Ishikawa (cell line): ENCODE measurements at regions not wholly inside any gene's neighbourhood (a gene's known extent, or its start where the extent isn't known, plus 50 kb on each side); places are given as distances from the start of the nearest gene placed in this dataset.

Experiments
- CEBPB ChIP-seq: IDR thresholded peaks from 2 replicates; pipeline ENCODE4 v1.6.1; 2012
- CREB1 ChIP-seq: IDR thresholded peaks from 2 replicates; pipeline ENCODE4 v1.6.1; 2012; ENCODE audit warnings: low read depth
- EGR1 ChIP-seq: IDR thresholded peaks from 2 replicates; pipeline ENCODE4 v1.6.1; 2012
- EP300 ChIP-seq: IDR thresholded peaks from 2 replicates; pipeline ENCODE4 v1.6.1; 2012; ENCODE audit warnings: borderline replicate concordance
- FOXM1 ChIP-seq: IDR thresholded peaks from 2 replicates; pipeline ENCODE4 v1.6.1; 2012; ENCODE audit warnings: low read depth, borderline replicate concordance
- NFIC ChIP-seq: IDR thresholded peaks from 2 replicates; pipeline ENCODE4 v1.6.1; 2012
- RAD21 ChIP-seq: IDR thresholded peaks from 2 replicates; pipeline ENCODE4 v1.6.1; 2012; ENCODE audit warnings: low read depth
- TAF1 ChIP-seq: IDR thresholded peaks from 2 replicates; pipeline ENCODE4 v1.6.1; 2012; ENCODE audit warnings: low read depth, mild to moderate bottlenecking
- TCF12 ChIP-seq: IDR thresholded peaks from 2 replicates; pipeline ENCODE4 v1.6.1; 2012; ENCODE audit warnings: low read depth
- TEAD4 ChIP-seq: IDR thresholded peaks from 2 replicates; pipeline ENCODE4 v1.6.1; 2012
- USF1 ChIP-seq: IDR thresholded peaks from 2 replicates; pipeline ENCODE4 v1.6.1; 2012
- YY1 ChIP-seq: IDR thresholded peaks from 2 replicates; pipeline ENCODE4 v1.6.1; 2012; ENCODE audit warnings: low read depth
- ZBTB7A ChIP-seq: IDR thresholded peaks from 2 replicates; pipeline ENCODE4 v1.6.1; 2012; ENCODE audit warnings: low read depth
- TF ChIP-seq, protein P1 (sequence below): IDR thresholded peaks from 2 replicates; pipeline ENCODE4 v1.6.1; 2012
- TF ChIP-seq, protein P2 (sequence below): IDR thresholded peaks from 2 replicates; pipeline ENCODE4 v1.6.1; 2012; ENCODE audit warnings: low read depth, mild to moderate bottlenecking

GRCh38 chr22:48528221-48528915, 1299.3 kb downstream of the BRD1 start:
- no peak for TF ChIP-seq FOXM1

DNA sequence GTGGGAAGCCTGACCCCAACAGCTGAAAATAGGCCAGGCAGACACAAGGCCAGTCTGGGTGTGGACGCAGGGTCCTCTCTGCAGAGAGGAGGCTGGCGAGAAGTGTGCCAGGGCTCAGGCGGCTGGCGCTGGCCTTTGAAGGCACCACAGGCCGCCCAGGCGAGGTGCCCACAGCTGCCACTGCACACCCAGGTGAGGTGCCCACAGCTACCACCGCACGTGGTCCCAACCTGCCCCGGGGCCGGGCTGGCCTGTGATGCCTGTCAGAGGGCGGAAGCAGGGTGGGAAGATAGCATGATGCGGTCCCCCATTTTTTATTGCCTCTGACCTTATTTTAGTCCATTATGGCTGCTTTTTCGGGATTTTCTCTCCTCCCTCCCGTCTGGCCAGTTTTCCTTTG, 1303.9 kb downstream of the BRD1 start:
- TF ChIP-seq CEBPB (no peak), EGR1 (no peak), EP300 (no peak), RAD21 (no peak), ZBTB7A (no peak), TAF1 (no peak), TEAD4 (no peak), YY1 (no peak), TCF12 (no peak), FOXM1 (no peak), USF1 (no peak), CREB1 (no peak), NFIC (no peak)
- TF ChIP-seq, protein P1, sequence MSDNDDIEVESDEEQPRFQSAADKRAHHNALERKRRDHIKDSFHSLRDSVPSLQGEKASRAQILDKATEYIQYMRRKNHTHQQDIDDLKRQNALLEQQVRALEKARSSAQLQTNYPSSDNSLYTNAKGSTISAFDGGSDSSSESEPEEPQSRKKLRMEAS: no peak
- TF ChIP-seq, protein P2, sequence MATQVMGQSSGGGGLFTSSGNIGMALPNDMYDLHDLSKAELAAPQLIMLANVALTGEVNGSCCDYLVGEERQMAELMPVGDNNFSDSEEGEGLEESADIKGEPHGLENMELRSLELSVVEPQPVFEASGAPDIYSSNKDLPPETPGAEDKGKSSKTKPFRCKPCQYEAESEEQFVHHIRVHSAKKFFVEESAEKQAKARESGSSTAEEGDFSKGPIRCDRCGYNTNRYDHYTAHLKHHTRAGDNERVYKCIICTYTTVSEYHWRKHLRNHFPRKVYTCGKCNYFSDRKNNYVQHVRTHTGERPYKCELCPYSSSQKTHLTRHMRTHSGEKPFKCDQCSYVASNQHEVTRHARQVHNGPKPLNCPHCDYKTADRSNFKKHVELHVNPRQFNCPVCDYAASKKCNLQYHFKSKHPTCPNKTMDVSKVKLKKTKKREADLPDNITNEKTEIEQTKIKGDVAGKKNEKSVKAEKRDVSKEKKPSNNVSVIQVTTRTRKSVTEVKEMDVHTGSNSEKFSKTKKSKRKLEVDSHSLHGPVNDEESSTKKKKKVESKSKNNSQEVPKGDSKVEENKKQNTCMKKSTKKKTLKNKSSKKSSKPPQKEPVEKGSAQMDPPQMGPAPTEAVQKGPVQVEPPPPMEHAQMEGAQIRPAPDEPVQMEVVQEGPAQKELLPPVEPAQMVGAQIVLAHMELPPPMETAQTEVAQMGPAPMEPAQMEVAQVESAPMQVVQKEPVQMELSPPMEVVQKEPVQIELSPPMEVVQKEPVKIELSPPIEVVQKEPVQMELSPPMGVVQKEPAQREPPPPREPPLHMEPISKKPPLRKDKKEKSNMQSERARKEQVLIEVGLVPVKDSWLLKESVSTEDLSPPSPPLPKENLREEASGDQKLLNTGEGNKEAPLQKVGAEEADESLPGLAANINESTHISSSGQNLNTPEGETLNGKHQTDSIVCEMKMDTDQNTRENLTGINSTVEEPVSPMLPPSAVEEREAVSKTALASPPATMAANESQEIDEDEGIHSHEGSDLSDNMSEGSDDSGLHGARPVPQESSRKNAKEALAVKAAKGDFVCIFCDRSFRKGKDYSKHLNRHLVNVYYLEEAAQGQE: no peak

- TF ChIP-seq TCF12 (no peak), TEAD4 (no peak), YY1 (no peak), NFIC (no peak), FOXM1 (no peak), TAF1 (no peak), CREB1 (no peak), ZBTB7A (no peak)
- TF ChIP-seq, protein P1: no peak
Observed at GRCh38 chr22:48523091-48523490, 1304.6 kb downstream of the BRD1 start.

GRCh38 chr22:48522271-48522670, 1305.4 kb downstream of the BRD1 start:
- TF ChIP-seq NFIC (no peak), CREB1 (no peak), USF1 (no peak), EGR1 (no peak), RAD21 (no peak), EP300 (no peak), TEAD4 (no peak), ZBTB7A (no peak), TCF12 (no peak), YY1 (no peak), FOXM1 (no peak), TAF1 (no peak), CEBPB (no peak)
- TF ChIP-seq, protein P2: no peak
- TF ChIP-seq, protein P1: no peak

- no peak for TF ChIP-seq ZBTB7A
Observed at GRCh38 chr22:48520884-48521588, 1306.6 kb downstream of the BRD1 start.

- TF ChIP-seq ZBTB7A (no peak), NFIC (no peak), EP300 (no peak)
Observed at GRCh38 chr22:48520207-48520606, 1307.5 kb downstream of the BRD1 start.
